ENCODE measurements at regions not wholly inside any gene's neighbourhood (a gene's known extent, or its start where the extent isn't known, plus 50 kb on each side); places are given as distances from the start of the nearest gene placed in this dataset.
"Not testable (repeated sequence)": the region's sequence is repeated elsewhere in the genome, so short reads cannot be mapped to it uniquely, and the experiment has no call there.

GRCh38 chr13:18618442-18618841 is 563.2 kb downstream of the TUBA3C start:
- H3K9me3 Mint-ChIP-seq; H3K4me3 Mint-ChIP-seq; H3K27me3 Mint-ChIP-seq; intact Hi-C loops (cut with micrococcal nuclease); H3K4me1 Mint-ChIP-seq (ENCODE audit: low read depth); H3K27ac Mint-ChIP-seq; H3K36me3 Mint-ChIP-seq (ENCODE audit: low read depth): not testable (repeated sequence)

- H3K9me3 Mint-ChIP-seq = peaks cover 18% of the 10 kb centered on the region
- H3K4me1 Mint-ChIP-seq (ENCODE audit: low read depth); intact Hi-C loops (cut with micrococcal nuclease); H3K27ac Mint-ChIP-seq; H3K4me3 Mint-ChIP-seq; H3K27me3 Mint-ChIP-seq; H3K36me3 Mint-ChIP-seq (ENCODE audit: low read depth): not testable (repeated sequence)
Observed at GRCh38 chr13:18610476-18610875, 571.1 kb downstream of the TUBA3C start.

DNA sequence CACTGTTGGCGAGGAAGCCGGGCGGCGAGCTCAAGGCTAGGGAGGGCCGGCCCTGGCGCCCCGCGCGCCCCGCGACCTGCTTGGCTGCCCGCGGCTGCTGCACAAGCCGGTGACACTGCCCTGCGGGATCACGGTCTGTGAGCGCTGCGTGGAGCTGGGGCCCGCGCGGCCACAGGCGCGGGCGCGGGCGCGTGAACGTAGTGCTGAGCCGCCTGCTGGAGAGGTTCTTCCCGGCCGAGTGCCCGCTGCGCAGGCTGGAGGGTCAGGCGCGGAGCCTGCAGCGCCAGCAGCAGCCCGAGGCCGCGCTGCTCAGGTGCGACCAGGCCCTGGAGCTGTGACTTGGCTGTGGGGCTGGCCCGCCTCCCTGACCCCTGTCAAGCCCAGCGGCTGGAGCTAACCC is 572.3 kb downstream of the TUBA3C start:
- H3K4me1 Mint-ChIP-seq (ENCODE audit: low read depth); intact Hi-C loops (cut with micrococcal nuclease): not testable (repeated sequence)
- peaks cover 18% of the 10 kb centered on the region for H3K9me3 Mint-ChIP-seq

GRCh38 chr13:18608851-18609250 is 572.8 kb downstream of the TUBA3C start:
- peaks cover 18% of the 10 kb centered on the region for H3K9me3 Mint-ChIP-seq
- H3K27me3 Mint-ChIP-seq; H3K4me3 Mint-ChIP-seq; H3K4me1 Mint-ChIP-seq (ENCODE audit: low read depth); H3K36me3 Mint-ChIP-seq (ENCODE audit: low read depth); H3K27ac Mint-ChIP-seq; intact Hi-C loops (cut with micrococcal nuclease): not testable (repeated sequence)

More for the DNA sequence above, 572.3 kb downstream of the TUBA3C start:
- not testable (repeated sequence) for H3K27me3 Mint-ChIP-seq; H3K36me3 Mint-ChIP-seq (ENCODE audit: low read depth); H3K4me3 Mint-ChIP-seq; H3K27ac Mint-ChIP-seq

GRCh38 chr13:18600366-18600765 is 581.3 kb downstream of the TUBA3C start:
- H3K36me3 Mint-ChIP-seq (ENCODE audit: low read depth); H3K4me3 Mint-ChIP-seq; H3K27me3 Mint-ChIP-seq; H3K4me1 Mint-ChIP-seq (ENCODE audit: low read depth); intact Hi-C loops (cut with micrococcal nuclease); H3K27ac Mint-ChIP-seq: not testable (repeated sequence)
- H3K9me3 Mint-ChIP-seq = peaks cover 23% of the 10 kb centered on the region

DNA sequence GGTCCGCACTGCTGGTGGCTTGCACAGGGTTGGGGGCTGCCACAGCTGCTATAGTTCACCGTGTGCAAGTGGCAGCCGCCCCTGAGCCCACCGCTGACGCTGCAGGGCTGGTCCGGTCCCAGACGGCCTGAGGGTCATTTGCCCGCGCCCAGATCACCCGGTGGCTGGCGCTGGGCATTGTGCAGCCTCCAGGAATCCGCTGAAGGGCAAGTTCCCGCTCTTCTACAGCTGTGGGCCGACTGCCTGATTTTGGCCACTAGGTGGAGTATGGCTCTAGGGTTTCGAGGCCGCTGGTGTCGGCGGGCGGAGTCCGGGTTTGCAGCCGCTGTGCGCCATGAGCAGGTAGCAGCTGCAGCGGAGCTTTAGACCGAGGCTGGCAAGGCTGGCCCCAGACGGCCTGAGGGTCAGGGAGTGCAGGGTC is 581.8 kb downstream of the TUBA3C start:
- H3K4me3 Mint-ChIP-seq; H3K36me3 Mint-ChIP-seq (ENCODE audit: low read depth); H3K4me1 Mint-ChIP-seq (ENCODE audit: low read depth); H3K27me3 Mint-ChIP-seq; intact Hi-C loops (cut with micrococcal nuclease); H3K27ac Mint-ChIP-seq: not testable (repeated sequence)
- H3K9me3 Mint-ChIP-seq = peaks cover 27% of the 10 kb centered on the region

DNA sequence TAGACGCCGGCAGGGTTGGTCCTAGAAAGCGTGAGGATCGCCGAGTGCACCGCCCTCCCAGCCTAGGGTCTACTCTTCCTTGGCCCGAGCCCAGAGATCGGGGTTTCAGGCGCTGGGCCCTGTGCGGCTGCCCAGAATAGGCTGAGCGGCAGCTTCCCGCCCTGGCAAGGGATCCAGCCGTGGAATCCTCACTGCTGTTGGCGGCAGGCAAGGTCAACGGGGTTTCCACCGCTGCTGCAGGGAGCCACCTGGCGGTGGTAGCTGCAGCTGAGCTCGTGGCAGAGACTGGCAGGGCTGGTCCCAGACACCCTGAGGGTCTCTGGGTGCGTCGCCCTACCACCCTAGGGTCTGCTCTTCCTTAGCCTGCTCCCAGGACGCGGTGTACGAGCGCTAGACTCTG is 583.1 kb downstream of the TUBA3C start:
- H3K4me3 Mint-ChIP-seq; H3K4me1 Mint-ChIP-seq (ENCODE audit: low read depth); H3K27ac Mint-ChIP-seq; H3K36me3 Mint-ChIP-seq (ENCODE audit: low read depth); intact Hi-C loops (cut with micrococcal nuclease); H3K27me3 Mint-ChIP-seq: not testable (repeated sequence)
- peaks cover 39% of the 10 kb centered on the region for H3K9me3 Mint-ChIP-seq

DNA sequence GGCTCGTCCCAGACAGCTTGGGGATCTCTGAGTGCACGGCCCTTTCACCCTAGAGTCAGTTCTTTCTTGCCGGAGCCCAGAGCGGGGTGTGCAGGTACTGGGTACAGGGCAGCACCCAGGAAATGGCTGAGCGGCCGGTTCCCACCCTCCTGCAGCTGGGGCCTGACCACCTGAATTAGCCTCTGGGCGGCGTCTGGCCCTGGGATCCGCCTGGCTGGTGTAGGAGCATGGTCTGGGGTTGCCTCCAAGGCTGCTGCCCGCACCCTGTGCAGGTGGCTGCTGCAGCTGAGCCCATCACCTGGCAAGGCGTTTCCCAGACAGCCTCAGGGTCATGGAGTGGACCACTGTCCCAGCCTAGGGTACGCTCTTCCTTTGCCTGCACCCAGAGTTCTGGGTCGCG is 583.7 kb downstream of the TUBA3C start:
- H3K9me3 Mint-ChIP-seq = peaks cover 40% of the 10 kb centered on the region
- H3K27me3 Mint-ChIP-seq; H3K4me3 Mint-ChIP-seq; H3K4me1 Mint-ChIP-seq (ENCODE audit: low read depth); H3K27ac Mint-ChIP-seq; H3K36me3 Mint-ChIP-seq (ENCODE audit: low read depth); intact Hi-C loops (cut with micrococcal nuclease): not testable (repeated sequence)

- intact Hi-C loops (cut with micrococcal nuclease); H3K9me3 Mint-ChIP-seq; H3K4me1 Mint-ChIP-seq (ENCODE audit: low read depth); H3K36me3 Mint-ChIP-seq (ENCODE audit: low read depth); H3K27ac Mint-ChIP-seq; H3K27me3 Mint-ChIP-seq; H3K4me3 Mint-ChIP-seq: not testable (repeated sequence)
Observed at GRCh38 chr13:18577103-18577502, 604.5 kb downstream of the TUBA3C start.

GRCh38 chr13:18567890-18568289 is 613.7 kb downstream of the TUBA3C start:
- H3K27ac Mint-ChIP-seq; H3K27me3 Mint-ChIP-seq; H3K9me3 Mint-ChIP-seq; intact Hi-C loops (cut with micrococcal nuclease); H3K4me1 Mint-ChIP-seq (ENCODE audit: low read depth); H3K36me3 Mint-ChIP-seq (ENCODE audit: low read depth); H3K4me3 Mint-ChIP-seq: not testable (repeated sequence)
